HepG2 (cell line): ENCODE measurements at regions not wholly inside any gene's neighbourhood (a gene's known extent, or its start where the extent isn't known, plus 50 kb on each side); places are given as distances from the start of the nearest gene placed in this dataset.

Source experiments
- ATAC-seq: fragments of 200-7000 bp; cut with Tn5 transposase; 3 replicates; pipeline ENCODE4 v1.9.1; 2020; ENCODE audit warnings: mild to moderate bottlenecking, moderate library complexity
- BruUV-seq: library from RNA; stranded (reverse); fragments of 400-500 nt; replicated peaks from 2 replicates; lab custom pipeline; 2021; lab: Mats Ljungman, UMichigan
- CTCF ChIA-PET: fragments of 300-600 bp; formaldehyde crosslinking; extraction: SDS; loops from one replicate; lab custom pipeline; 2021; ENCODE audit warnings: low total read pairs, inconsistent platforms, low intra/inter-chr PET ratio; lab: Yijun Ruan, JAX
- POLR2A ChIA-PET: fragments of 350-600 bp; sonication (Branson Sonifier 250); formaldehyde crosslinking; loops from one replicate; lab custom pipeline; 2020; ENCODE audit warnings: antibody characterized with exemption, inconsistent platforms; lab: Yijun Ruan, JAX
- DNase-seq: peaks from one replicate; pipeline ENCODE4 v3.0.0-alpha.2; 2015; ENCODE audit warnings: low spot score
- FAIRE-seq: peaks from 3 replicates; lab custom pipeline; 2011; peaks lifted over from hg19 to GRCh38; lab: Jason Lieb, UNC
- H2AFZ ChIP-seq: one replicate; pipeline ENCODE4 v1.6.1; 2011; ENCODE audit warnings: low read length, inconsistent platforms
- H3K27ac ChIP-seq: fragments of 300-600 bp; 3 replicates; pipeline ENCODE4 v1.8.0; 2011; ENCODE audit warnings: mixed run types, mild to moderate bottlenecking, mixed read lengths, low read length, inconsistent platforms; ENCODE audit not compliant: insufficient read depth; ENCODE audit errors: extremely low read length
- H3K27me3 ChIP-seq, 2 experiments: fragments of 200-600 bp in 1 of 2; 2 replicates in 1 of 2; 3 replicates in 1 of 2; pipeline versions ENCODE4 v1.6.0 to v1.8.0; 2011; ENCODE audit warnings: low read length in 2 of 2, mild to moderate bottlenecking in 2 of 2, moderate library complexity in 2 of 2, inconsistent platforms in 1 of 2; ENCODE audit not compliant: insufficient read depth in 2 of 2, control insufficient read depth in 1 of 2
- H3K36me3 ChIP-seq, 2 experiments: fragments of 200-600 bp in 1 of 2; replicated peaks in 1 of 2; 2 replicates in 1 of 2; 3 replicates in 1 of 2; pipeline versions ENCODE4 v1.5.1 to v1.8.0; 2011; ENCODE audit warnings: low read length in 2 of 2, inconsistent platforms in 1 of 2; ENCODE audit not compliant: insufficient read depth in 2 of 2, control insufficient read depth in 1 of 2
- H3K4me1 ChIP-seq: 2 replicates; pipeline ENCODE4 v1.5.1; 2012; ENCODE audit warnings: low read length, inconsistent platforms; ENCODE audit not compliant: insufficient read depth
- H3K4me2 ChIP-seq: 2 replicates; pipeline ENCODE4 v1.6.0; 2011; ENCODE audit warnings: low read depth, low read length, inconsistent platforms
- H3K4me3 ChIP-seq, 3 experiments: fragments of 200-600 bp in 1 of 3; sonication (generic), shearing (Covaris generic) in 1 of 3; replicated peaks in 1 of 3; 2 replicates each; pipeline ENCODE4 v1.5.1; 2011 to 2016; ENCODE audit warnings: low read length in 3 of 3, inconsistent platforms in 2 of 3, low read depth in 2 of 3, mild to moderate bottlenecking in 2 of 3, control low read depth in 1 of 3, mixed read lengths in 1 of 3; ENCODE audit not compliant: insufficient read depth in 1 of 3
- H3K79me2 ChIP-seq: one replicate; pipeline ENCODE4 v1.6.1; 2011; ENCODE audit warnings: low read length, inconsistent platforms; ENCODE audit not compliant: insufficient read depth
- H3K9ac ChIP-seq: 2 replicates; pipeline ENCODE4 v1.6.0; 2011; ENCODE audit warnings: mild to moderate bottlenecking, low read depth, low read length, inconsistent platforms; ENCODE audit not compliant: insufficient read depth
- H3K9me3 ChIP-seq: 2 replicates; pipeline ENCODE4 v1.5.1; 2012; ENCODE audit warnings: mild to moderate bottlenecking, low read length
- H4K20me1 ChIP-seq: 2 replicates; pipeline ENCODE4 v1.6.0; 2011; ENCODE audit warnings: inconsistent platforms, mild to moderate bottlenecking, low read length, moderate library complexity; ENCODE audit not compliant: insufficient read depth
- BRD4 ChIP-seq: sonication (generic); formaldehyde crosslinking; IDR thresholded peaks from 2 replicates; pipeline ENCODE4 v1.4.0; 2020; ENCODE audit warnings: missing genetic modification reagents
- FOXP1 ChIP-seq, 2 experiments: fragments of 450-650 bp in 1 of 2; IDR thresholded peaks; 2 replicates each; pipeline ENCODE4 v1.6.1; 2017 to 2018; ENCODE audit warnings: antibody characterized with exemption in 1 of 2
- MLLT10 ChIP-seq: sonication (generic); formaldehyde crosslinking; IDR thresholded peaks from 2 replicates; pipeline ENCODE4 v1.4.0; 2020; ENCODE audit warnings: missing genetic modification reagents
- PRDM10 ChIP-seq: sonication (generic); formaldehyde crosslinking; IDR thresholded peaks from 2 replicates; pipeline ENCODE4 v1.4.0; 2020; ENCODE audit warnings: low read depth, missing genetic modification reagents
- SPEN ChIP-seq: sonication (generic); formaldehyde crosslinking; IDR thresholded peaks from 2 replicates; pipeline ENCODE4 v1.5.1; 2020; ENCODE audit warnings: low read depth, mild to moderate bottlenecking, missing genetic modification reagents
- ZBTB8A ChIP-seq: sonication (generic); formaldehyde crosslinking; IDR thresholded peaks from 2 replicates; pipeline ENCODE4 v1.4.0; 2020; ENCODE audit warnings: mild to moderate bottlenecking, low read depth, missing genetic modification reagents, borderline replicate concordance
- ZNF263 ChIP-seq: sonication (generic); formaldehyde crosslinking; IDR thresholded peaks from 2 replicates; pipeline ENCODE4 v1.4.0; 2020; ENCODE audit warnings: missing genetic modification reagents
- ZNF432 ChIP-seq: sonication (generic); formaldehyde crosslinking; IDR thresholded peaks from 2 replicates; pipeline ENCODE4 v1.5.0; 2020; ENCODE audit warnings: missing genetic modification reagents, mild to moderate bottlenecking, borderline replicate concordance
- WGBS: methylation state at CpG from one replicate; pipeline ENCODE4 v1.1.6; 2017; ENCODE audit warnings: low lambda C conversion rate; 5-methylcytosine and 5-hydroxymethylcytosine counted together
- in situ Hi-C: cut with HindIII; loops from 2 replicates; pipeline ENCODE4 v1.10.0; 2017; ENCODE audit warnings: low pct_unique_long_range_greater_than_20kb; ENCODE audit not compliant: extremely low pct_ligation_motif_present
- intact Hi-C: fragments of 100-400 bp; cut with micrococcal nuclease; formaldehyde crosslinking; loops from one replicate; pipeline ENCODE4 v1.10.0; 2022; ENCODE audit not compliant: unreplicated experiment
- TF ChIP-seq, protein P1 (sequence below): sonication (generic); formaldehyde crosslinking; IDR thresholded peaks from 2 replicates; pipeline ENCODE4 v1.5.0; 2020; ENCODE audit warnings: mild to moderate bottlenecking, missing genetic modification reagents
- TF ChIP-seq, protein P2 (sequence below): IDR thresholded peaks from 2 replicates; pipeline ENCODE4 v1.6.1; 2012; ENCODE audit warnings: low read length, improper control_type of control experiment

- no peak for TF ChIP-seq BRD4
Observed at GRCh38 chr10:130928306-130928705, 383.2 kb downstream of the TCERG1L start (continued).

DNA sequence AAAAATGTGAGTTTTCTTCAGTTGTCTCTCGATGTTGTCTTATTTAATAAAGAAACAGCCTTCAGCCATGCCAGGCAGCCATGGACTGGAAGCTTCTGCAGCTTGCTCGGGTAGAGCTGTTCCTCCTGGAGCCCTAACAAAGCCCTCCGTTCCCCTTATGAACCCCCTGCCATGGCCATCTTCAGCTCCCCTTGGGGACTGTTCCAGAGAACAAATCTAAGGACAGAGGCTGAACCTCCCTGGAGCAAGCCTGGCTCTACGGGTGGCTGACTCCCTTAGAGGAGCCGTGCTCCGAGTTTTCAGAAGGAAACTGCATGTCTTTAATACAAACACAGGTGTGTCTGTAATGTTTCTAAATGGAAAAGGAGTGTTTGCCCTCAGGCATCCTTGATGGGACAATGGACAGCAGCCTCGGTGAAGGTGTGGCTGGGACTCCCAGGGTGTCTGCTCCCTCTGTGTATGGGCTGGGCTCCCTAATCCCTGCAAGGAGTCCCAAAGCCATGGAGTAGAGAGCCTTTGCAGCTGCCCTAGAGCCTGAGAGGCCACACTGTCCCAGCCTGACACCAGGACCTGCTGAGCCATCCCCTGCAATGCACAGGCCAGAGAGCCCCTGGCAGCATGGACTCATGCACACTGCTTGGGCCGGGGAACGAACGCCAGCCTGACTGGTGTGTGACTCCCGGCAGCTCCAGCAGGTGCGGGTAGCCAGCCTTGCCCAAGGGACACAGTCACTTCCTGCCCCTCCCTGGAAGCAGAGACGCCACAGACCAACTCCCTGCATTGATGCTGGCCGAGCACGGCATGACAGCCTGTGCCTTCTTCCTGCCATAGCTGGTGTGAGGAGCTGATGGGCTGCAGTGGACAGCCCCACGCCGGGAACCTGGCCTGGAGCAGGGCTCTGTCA, 381.8 kb downstream of the TCERG1L start:
- WGBS: 0% methylated on average over 4 of the region's 17 CpGs
- POLR2A ChIA-PET: no interaction called here

More for the DNA sequence above, 381.8 kb downstream of the TCERG1L start:
- H3K9ac ChIP-seq: no peak overlapping the region
- no peaks in the 10 kb centered on the region for H3K36me3 ChIP-seq
- H3K79me2 ChIP-seq: no peaks in the 10 kb centered on the region
- no peaks in the 10 kb centered on the region for H3K4me1 ChIP-seq
- FAIRE-seq (no peak), ATAC-seq (no peak), DNase-seq (no peak)
- no peak overlapping the region for H2AFZ ChIP-seq
- peaks cover 3% of the 10 kb centered on the region in 2 experiments; a peak in 2 of 5 replicates for H3K27me3 ChIP-seq
- no peak overlapping the region for H3K4me2 ChIP-seq
- TF ChIP-seq, protein P1, sequence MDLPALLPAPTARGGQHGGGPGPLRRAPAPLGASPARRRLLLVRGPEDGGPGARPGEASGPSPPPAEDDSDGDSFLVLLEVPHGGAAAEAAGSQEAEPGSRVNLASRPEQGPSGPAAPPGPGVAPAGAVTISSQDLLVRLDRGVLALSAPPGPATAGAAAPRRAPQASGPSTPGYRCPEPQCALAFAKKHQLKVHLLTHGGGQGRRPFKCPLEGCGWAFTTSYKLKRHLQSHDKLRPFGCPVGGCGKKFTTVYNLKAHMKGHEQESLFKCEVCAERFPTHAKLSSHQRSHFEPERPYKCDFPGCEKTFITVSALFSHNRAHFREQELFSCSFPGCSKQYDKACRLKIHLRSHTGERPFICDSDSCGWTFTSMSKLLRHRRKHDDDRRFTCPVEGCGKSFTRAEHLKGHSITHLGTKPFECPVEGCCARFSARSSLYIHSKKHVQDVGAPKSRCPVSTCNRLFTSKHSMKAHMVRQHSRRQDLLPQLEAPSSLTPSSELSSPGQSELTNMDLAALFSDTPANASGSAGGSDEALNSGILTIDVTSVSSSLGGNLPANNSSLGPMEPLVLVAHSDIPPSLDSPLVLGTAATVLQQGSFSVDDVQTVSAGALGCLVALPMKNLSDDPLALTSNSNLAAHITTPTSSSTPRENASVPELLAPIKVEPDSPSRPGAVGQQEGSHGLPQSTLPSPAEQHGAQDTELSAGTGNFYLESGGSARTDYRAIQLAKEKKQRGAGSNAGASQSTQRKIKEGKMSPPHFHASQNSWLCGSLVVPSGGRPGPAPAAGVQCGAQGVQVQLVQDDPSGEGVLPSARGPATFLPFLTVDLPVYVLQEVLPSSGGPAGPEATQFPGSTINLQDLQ (CRISPR knock-in tag): no peak
- no peak for TF ChIP-seq ZNF432
- TF ChIP-seq ZNF263: no peak
- no peak for TF ChIP-seq ZBTB8A (CRISPR knock-in tag)
- TF ChIP-seq PRDM10 (CRISPR knock-in tag): no peak
- no peak for TF ChIP-seq MLLT10
- TF ChIP-seq FOXP1 (IDR thresholded peaks at IDR 0.05): no peak
- TF ChIP-seq FOXP1 (CRISPR knock-in tag; IDR thresholded peaks at IDR 0.05): no peak
- TF ChIP-seq, protein P2, sequence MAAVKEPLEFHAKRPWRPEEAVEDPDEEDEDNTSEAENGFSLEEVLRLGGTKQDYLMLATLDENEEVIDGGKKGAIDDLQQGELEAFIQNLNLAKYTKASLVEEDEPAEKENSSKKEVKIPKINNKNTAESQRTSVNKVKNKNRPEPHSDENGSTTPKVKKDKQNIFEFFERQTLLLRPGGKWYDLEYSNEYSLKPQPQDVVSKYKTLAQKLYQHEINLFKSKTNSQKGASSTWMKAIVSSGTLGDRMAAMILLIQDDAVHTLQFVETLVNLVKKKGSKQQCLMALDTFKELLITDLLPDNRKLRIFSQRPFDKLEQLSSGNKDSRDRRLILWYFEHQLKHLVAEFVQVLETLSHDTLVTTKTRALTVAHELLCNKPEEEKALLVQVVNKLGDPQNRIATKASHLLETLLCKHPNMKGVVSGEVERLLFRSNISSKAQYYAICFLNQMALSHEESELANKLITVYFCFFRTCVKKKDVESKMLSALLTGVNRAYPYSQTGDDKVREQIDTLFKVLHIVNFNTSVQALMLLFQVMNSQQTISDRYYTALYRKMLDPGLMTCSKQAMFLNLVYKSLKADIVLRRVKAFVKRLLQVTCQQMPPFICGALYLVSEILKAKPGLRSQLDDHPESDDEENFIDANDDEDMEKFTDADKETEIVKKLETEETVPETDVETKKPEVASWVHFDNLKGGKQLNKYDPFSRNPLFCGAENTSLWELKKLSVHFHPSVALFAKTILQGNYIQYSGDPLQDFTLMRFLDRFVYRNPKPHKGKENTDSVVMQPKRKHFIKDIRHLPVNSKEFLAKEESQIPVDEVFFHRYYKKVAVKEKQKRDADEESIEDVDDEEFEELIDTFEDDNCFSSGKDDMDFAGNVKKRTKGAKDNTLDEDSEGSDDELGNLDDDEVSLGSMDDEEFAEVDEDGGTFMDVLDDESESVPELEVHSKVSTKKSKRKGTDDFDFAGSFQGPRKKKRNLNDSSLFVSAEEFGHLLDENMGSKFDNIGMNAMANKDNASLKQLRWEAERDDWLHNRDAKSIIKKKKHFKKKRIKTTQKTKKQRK: no peak
- no peak for TF ChIP-seq SPEN (CRISPR knock-in tag)
- intact Hi-C loops (no loop called here), in situ Hi-C loops (no loop called here)
- no peak overlapping the region for H3K27ac ChIP-seq
- H3K9me3 ChIP-seq: peaks cover 15% of the 10 kb centered on the region
- no TSS peak for BruUV-seq
- H3K4me3 ChIP-seq: no peak overlapping the region
- H4K20me1 ChIP-seq: no peaks in the 10 kb centered on the region
- CTCF ChIA-PET: no interaction called here
